Keratinocyte (primary cell): ENCODE measurements at regions not wholly inside any gene's neighbourhood (a gene's known extent, or its start where the extent isn't known, plus 50 kb on each side); places are given as distances from the start of the nearest gene placed in this dataset.

Experiments used
- DNase-seq: peaks from one replicate; pipeline ENCODE4 v3.0.0-alpha.2; 2011; ENCODE audit warnings: low read depth, missing footprints, low spot score
- FAIRE-seq: peaks from 2 replicates; lab custom pipeline; 2011; peaks lifted over from hg19 to GRCh38; lab: Jason Lieb, UNC
- H2AFZ ChIP-seq: 2 replicates; pipeline ENCODE4 v1.6.0; 2012; ENCODE audit warnings: low read length, control low read depth, inconsistent platforms; ENCODE audit not compliant: control insufficient read depth
- H3K27ac ChIP-seq: 2 replicates; pipeline ENCODE4 v1.5.1; 2011; ENCODE audit warnings: low read length; ENCODE audit not compliant: control insufficient read depth, insufficient read depth
- H3K27me3 ChIP-seq: 3 replicates; pipeline ENCODE4 v1.6.0; 2011; ENCODE audit warnings: low read length; ENCODE audit not compliant: control insufficient read depth, insufficient read depth; ENCODE audit errors: extremely low read depth
- H3K36me3 ChIP-seq, 2 experiments: 2 replicates in 1 of 2; 3 replicates in 1 of 2; pipeline ENCODE4 v1.5.1; 2011; ENCODE audit warnings: low read length in 2 of 2, mild to moderate bottlenecking in 1 of 2; ENCODE audit not compliant: control insufficient read depth in 2 of 2, insufficient read depth in 2 of 2; ENCODE audit errors: extremely low read depth in 1 of 2
- H3K4me1 ChIP-seq: 3 replicates; pipeline ENCODE4 v1.5.1; 2011; ENCODE audit warnings: low read length; ENCODE audit not compliant: control insufficient read depth, insufficient read depth; ENCODE audit errors: extremely low read depth
- H3K4me2 ChIP-seq: 3 replicates; pipeline ENCODE4 v1.6.0; 2011; ENCODE audit warnings: low read depth, low read length; ENCODE audit not compliant: control insufficient read depth, insufficient read depth; ENCODE audit errors: extremely low read depth
- H3K4me3 ChIP-seq, 3 experiments: fragments of 200-600 bp in 1 of 3; sonication (generic) in 1 of 3; 2 replicates in 2 of 3; 3 replicates in 1 of 3; pipeline ENCODE4 v1.5.1; 2011 to 2016; ENCODE audit warnings: low read length in 3 of 3, mild to moderate bottlenecking in 3 of 3, control low read depth in 2 of 3, inconsistent platforms in 1 of 3, low read depth in 1 of 3, mixed read lengths in 1 of 3, mixed run types in 1 of 3, moderate library complexity in 1 of 3; ENCODE audit not compliant: control insufficient read depth in 2 of 3, insufficient read depth in 2 of 3; ENCODE audit errors: extremely low read depth in 1 of 3
- H3K79me2 ChIP-seq: 2 replicates; pipeline ENCODE4 v1.6.0; 2012; ENCODE audit warnings: low read length; ENCODE audit not compliant: control insufficient read depth, insufficient read depth
- H3K9ac ChIP-seq: 3 replicates; pipeline ENCODE4 v1.6.0; 2011; ENCODE audit warnings: low read length; ENCODE audit not compliant: control insufficient read depth, insufficient read depth; ENCODE audit errors: extremely low read depth
- H3K9me1 ChIP-seq: 3 replicates; pipeline ENCODE4 v1.6.0; 2011; ENCODE audit warnings: low read length; ENCODE audit not compliant: control insufficient read depth, insufficient read depth; ENCODE audit errors: extremely low read depth
- H3K9me3 ChIP-seq: 2 replicates; pipeline ENCODE4 v1.5.1; 2012; ENCODE audit warnings: low read depth, low read length; ENCODE audit not compliant: control insufficient read depth
- H4K20me1 ChIP-seq: 3 replicates; pipeline ENCODE4 v1.6.0; 2011; ENCODE audit warnings: low read length; ENCODE audit not compliant: control insufficient read depth, insufficient read depth; ENCODE audit errors: extremely low read depth
- EZH2 ChIP-seq: IDR thresholded peaks from one replicate; pipeline ENCODE4 v1.6.1; 2012; ENCODE audit warnings: inconsistent platforms, mild to moderate bottlenecking, low read length, moderate library complexity
- dilution Hi-C: fragments of 300-500 bp; cut with MboI; formaldehyde crosslinking; loops from one replicate; pipeline ENCODE4 v1.7.0; 2020; ENCODE audit warnings: low sequenced_read_pairs; ENCODE audit not compliant: extremely low pct_ligation_motif_present
- TF ChIP-seq, protein P1 (sequence below), 3 experiments: IDR thresholded peaks in 1 of 3; conservative IDR thresholded peaks in 1 of 3; optimal IDR thresholded peaks in 1 of 3; 2 replicates in 2 of 3; 3 replicates in 1 of 3; pipeline versions ENCODE3 to v1.5.1; 2011; ENCODE audit warnings: low read length in 3 of 3, mild to moderate bottlenecking in 3 of 3, moderate library complexity in 2 of 3, control low read depth in 1 of 3, inconsistent platforms in 1 of 3; ENCODE audit not compliant: insufficient read depth in 2 of 3; ENCODE audit errors: extremely low read depth in 1 of 3

DNA sequence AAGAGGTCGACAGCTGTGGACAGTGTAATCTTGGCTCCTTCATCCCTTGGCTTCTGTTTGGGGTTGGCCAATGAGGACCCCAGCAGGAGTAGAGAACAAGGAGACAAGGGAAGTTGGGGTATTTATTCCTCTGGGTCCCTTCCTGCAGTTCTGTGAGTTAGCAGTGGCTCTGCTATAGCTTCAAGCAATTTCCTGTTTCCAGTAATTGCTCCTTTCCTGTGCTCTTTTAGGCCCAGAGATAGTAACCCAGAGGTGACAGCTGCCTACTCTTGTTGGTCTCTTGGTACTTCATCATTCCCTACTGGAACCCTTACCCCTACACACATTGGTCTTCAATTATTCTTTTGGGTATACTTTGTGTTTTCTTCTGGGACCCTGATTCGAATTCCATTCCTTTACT, 92.9 kb downstream of the NR1D2 start:
- FAIRE-seq (no peak), DNase-seq (no peak)
- no peak overlapping the region for H3K9ac ChIP-seq
- dilution Hi-C loops, result no loop called here
- no peak overlapping the region for H3K27ac ChIP-seq
- H3K79me2 ChIP-seq, result no peaks in the 10 kb centered on the region
- H2AFZ ChIP-seq, result no peak overlapping the region
- H4K20me1 ChIP-seq, result no peaks in the 10 kb centered on the region
- no peaks in the 10 kb centered on the region for H3K4me1 ChIP-seq
- H3K4me2 ChIP-seq, result no peak overlapping the region
- H3K9me1 ChIP-seq, result no peaks in the 10 kb centered on the region
- no peaks in the 10 kb centered on the region for H3K9me3 ChIP-seq
- H3K4me3 ChIP-seq, result no peak overlapping the region
- no peaks in the 10 kb centered on the region for H3K36me3 ChIP-seq
- TF ChIP-seq EZH2, result no peak
- TF ChIP-seq, protein P1, sequence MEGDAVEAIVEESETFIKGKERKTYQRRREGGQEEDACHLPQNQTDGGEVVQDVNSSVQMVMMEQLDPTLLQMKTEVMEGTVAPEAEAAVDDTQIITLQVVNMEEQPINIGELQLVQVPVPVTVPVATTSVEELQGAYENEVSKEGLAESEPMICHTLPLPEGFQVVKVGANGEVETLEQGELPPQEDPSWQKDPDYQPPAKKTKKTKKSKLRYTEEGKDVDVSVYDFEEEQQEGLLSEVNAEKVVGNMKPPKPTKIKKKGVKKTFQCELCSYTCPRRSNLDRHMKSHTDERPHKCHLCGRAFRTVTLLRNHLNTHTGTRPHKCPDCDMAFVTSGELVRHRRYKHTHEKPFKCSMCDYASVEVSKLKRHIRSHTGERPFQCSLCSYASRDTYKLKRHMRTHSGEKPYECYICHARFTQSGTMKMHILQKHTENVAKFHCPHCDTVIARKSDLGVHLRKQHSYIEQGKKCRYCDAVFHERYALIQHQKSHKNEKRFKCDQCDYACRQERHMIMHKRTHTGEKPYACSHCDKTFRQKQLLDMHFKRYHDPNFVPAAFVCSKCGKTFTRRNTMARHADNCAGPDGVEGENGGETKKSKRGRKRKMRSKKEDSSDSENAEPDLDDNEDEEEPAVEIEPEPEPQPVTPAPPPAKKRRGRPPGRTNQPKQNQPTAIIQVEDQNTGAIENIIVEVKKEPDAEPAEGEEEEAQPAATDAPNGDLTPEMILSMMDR (optimal IDR thresholded peaks at IDR 0.05 in 1 of 3, IDR thresholded peaks at IDR 0.05 in 1 of 3, conservative IDR thresholded peaks at IDR 0.05 in 1 of 3; ENCODE audit: extremely low read depth in 1 of 3, insufficient read depth in 2 of 3, low read length in 3 of 3), result no peak
- no peaks in the 10 kb centered on the region for H3K27me3 ChIP-seq

DNA sequence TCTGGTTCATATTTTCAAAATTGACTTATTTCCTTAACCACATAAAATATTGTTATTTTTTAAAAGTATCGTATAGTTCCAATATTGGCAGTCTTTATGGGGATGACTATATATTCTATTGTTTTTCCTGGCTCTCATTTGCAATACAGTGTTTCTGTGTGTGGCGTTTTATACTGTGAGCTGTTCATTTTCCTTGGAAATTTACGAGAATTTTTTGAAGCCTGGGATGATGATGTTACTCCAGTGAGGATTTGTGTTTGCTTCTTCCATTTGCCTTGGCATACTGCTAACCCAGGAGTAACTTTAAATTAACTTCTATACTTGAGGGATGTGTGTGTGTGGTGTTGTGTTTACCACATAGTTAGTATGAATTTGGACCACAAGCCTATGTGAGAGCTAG, 95.2 kb downstream of the NR1D2 start:
- TF ChIP-seq, protein P1 (optimal IDR thresholded peaks at IDR 0.05 in 1 of 3, IDR thresholded peaks at IDR 0.05 in 1 of 3, conservative IDR thresholded peaks at IDR 0.05 in 1 of 3; ENCODE audit: extremely low read depth in 1 of 3, insufficient read depth in 2 of 3, low read length in 3 of 3), result no peak
- TF ChIP-seq EZH2, result no peak
- Histone ChIP-seq H3K9me1 (no peaks in the 10 kb centered on the region), H3K4me3 (no peak overlapping the region), H3K27me3 (no peaks in the 10 kb centered on the region), H3K9me3 (no peaks in the 10 kb centered on the region), H3K27ac (no peak overlapping the region), H3K79me2 (no peaks in the 10 kb centered on the region), H3K4me2 (no peak overlapping the region), H3K9ac (no peak overlapping the region), H3K36me3 (no peaks in the 10 kb centered on the region), H3K4me1 (no peaks in the 10 kb centered on the region), H2AFZ (no peak overlapping the region), H4K20me1 (no peaks in the 10 kb centered on the region)
- dilution Hi-C loops, result no loop called here
- FAIRE-seq (no peak), DNase-seq (no peak)
